Nephron (organoid): ENCODE measurements at regions not wholly inside any gene's neighbourhood (a gene's known extent, or its start where the extent isn't known, plus 50 kb on each side); places are given as distances from the start of the nearest gene placed in this dataset.

ENCODE experiments used
- H3K27ac Mint-ChIP-seq, 3 experiments: 2 replicates each; pipeline ENCODE4 v1.8.0; 2020; ENCODE audit warnings: mixed read lengths in 3 of 3, mild to moderate bottlenecking in 2 of 3, moderate library complexity in 1 of 3
- H3K27me3 Mint-ChIP-seq: 2 replicates; pipeline ENCODE4 v1.8.0; 2021; ENCODE audit warnings: low read depth, mild to moderate bottlenecking, moderate library complexity, mixed read lengths
- H3K36me3 Mint-ChIP-seq: 2 replicates; pipeline ENCODE4 v1.8.0; 2020; ENCODE audit warnings: low read depth, mixed read lengths
- H3K4me1 Mint-ChIP-seq: 2 replicates; pipeline ENCODE4 v1.8.0; 2020; ENCODE audit warnings: mixed read lengths
- H3K4me3 Mint-ChIP-seq, 3 experiments: 2 replicates each; pipeline ENCODE4 v1.8.0; 2020; ENCODE audit warnings: mild to moderate bottlenecking in 3 of 3, mixed read lengths in 3 of 3, moderate library complexity in 2 of 3
- H3K9me3 Mint-ChIP-seq: 2 replicates; pipeline ENCODE4 v1.8.0; 2020; ENCODE audit warnings: mixed read lengths
- CTCF ChIP-seq, 3 experiments: fragments of 200-600 bp; sonication (generic); IDR thresholded peaks; one replicate each; pipeline ENCODE4 v1.5.0; 2021; ENCODE audit warnings: antibody characterized with exemption in 3 of 3; ENCODE audit not compliant: unreplicated experiment in 3 of 3

DNA sequence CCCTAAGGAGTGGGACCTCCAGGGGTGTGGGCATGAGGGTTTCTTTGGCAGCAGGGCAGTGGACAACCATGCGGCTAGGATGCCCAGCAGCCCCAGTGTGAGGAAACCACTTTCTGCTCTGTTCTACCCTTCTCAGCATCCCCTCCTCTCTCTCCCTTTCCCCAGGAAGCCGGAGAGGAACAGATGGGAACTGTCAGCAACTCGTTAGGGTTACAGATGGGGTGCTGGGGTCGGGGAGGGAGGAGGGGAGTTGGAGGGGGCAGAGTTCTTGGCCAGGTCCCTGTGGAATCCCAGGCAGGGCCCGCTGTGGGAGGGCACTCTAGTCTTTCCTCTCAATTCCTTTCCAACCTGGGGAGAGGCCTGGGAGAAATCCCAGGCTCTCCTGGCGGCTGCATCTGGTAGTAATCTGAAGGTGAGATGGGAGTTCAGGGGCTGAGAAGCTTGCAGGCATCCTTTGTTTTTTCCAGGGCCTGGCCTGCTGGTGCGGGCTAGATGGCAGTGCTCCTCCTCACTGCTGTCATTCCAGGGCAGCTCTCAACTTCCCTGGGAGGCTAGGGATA is 93.9 kb upstream of the CSF3R start:
- no peaks in the 10 kb centered on the region for H3K36me3 Mint-ChIP-seq
- no peak for TF ChIP-seq CTCF (IDR thresholded peaks at IDR 0.05; ENCODE audit: unreplicated experiment in 3 of 3)
- no peaks in the 10 kb centered on the region for H3K4me1 Mint-ChIP-seq
- no peak overlapping the region for H3K4me3 Mint-ChIP-seq
- H3K9me3 Mint-ChIP-seq, result no peaks in the 10 kb centered on the region
- peaks cover 60% of the 10 kb centered on the region for H3K27me3 Mint-ChIP-seq
- H3K27ac Mint-ChIP-seq, result no peak overlapping the region

- Mint-ChIP-seq H3K4me1 (no peaks in the 10 kb centered on the region), H3K9me3 (no peaks in the 10 kb centered on the region), H3K27me3 (peaks cover 60% of the 10 kb centered on the region), H3K27ac (no peak overlapping the region), H3K36me3 (no peaks in the 10 kb centered on the region), H3K4me3 (no peak overlapping the region)
- TF ChIP-seq CTCF (IDR thresholded peaks at IDR 0.05; ENCODE audit: unreplicated experiment in 3 of 3), result peak; percentile 76 to 89 (median 85)
These were observed 93.4 kb upstream of the CSF3R start for GRCh38 chr1:36576118-36576517.

GRCh38 chr1:36573445-36573844 is 90.7 kb upstream of the CSF3R start:
- H3K4me3 Mint-ChIP-seq, result no peak overlapping the region
- no peak for TF ChIP-seq CTCF (IDR thresholded peaks at IDR 0.05; ENCODE audit: unreplicated experiment in 3 of 3)
- peaks cover 66% of the 10 kb centered on the region for H3K27me3 Mint-ChIP-seq
- no peak overlapping the region for H3K27ac Mint-ChIP-seq
- H3K36me3 Mint-ChIP-seq, result no peaks in the 10 kb centered on the region
- H3K9me3 Mint-ChIP-seq, result no peaks in the 10 kb centered on the region
- H3K4me1 Mint-ChIP-seq, result no peaks in the 10 kb centered on the region

DNA sequence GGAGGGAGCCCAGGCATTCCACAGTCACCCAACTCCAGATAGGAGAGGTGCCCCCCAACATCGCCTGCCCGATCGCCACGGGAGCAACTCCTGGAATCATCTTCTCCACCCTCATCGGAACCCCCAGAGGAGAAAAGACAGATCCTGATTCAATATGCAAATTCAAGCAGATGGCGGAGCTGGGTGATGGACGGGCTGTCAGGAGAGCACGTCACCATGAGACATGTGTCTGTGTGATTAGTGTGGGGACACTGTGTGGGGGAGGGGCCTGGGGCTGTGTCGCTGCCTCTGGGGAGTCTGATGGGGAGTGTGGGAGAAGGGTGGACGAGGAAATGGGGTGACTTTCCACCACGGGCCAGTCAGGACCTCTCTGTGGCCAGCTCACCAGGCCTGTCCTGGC is 90.2 kb upstream of the CSF3R start:
- Mint-ChIP-seq H3K4me3 (no peak overlapping the region), H3K27me3 (peaks cover 66% of the 10 kb centered on the region), H3K27ac (no peak overlapping the region), H3K9me3 (no peaks in the 10 kb centered on the region), H3K4me1 (no peaks in the 10 kb centered on the region), H3K36me3 (no peaks in the 10 kb centered on the region)
- no peak for TF ChIP-seq CTCF (IDR thresholded peaks at IDR 0.05; ENCODE audit: unreplicated experiment in 3 of 3)

DNA sequence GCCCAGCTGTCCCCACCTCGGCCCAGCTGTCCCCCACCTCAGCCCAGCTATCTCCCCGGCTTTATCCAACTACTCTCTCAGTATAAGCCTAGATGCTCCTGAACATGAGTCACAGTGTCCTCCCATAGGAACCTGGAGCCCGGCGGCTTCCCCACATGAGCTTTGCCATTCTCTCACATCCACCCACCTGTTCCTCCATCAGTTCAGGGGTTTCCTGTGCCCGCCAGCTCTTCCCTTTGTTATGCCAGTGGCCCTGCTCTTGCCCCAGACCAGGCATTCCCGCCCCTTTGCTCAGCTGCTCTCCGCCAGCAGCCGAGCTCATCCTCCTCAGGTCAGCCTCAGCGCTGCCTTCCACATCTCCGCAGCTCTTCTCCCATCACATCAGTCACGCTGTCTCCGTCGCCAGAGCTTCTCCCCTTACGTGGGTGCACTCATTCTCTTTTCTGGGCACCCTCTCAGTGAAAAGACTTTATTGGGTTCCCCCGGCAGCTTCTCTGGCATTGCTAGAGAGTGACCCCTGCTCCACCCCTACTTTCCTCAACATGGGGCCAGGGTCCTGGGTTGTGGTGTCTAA is 89.5 kb upstream of the CSF3R start:
- no peak for TF ChIP-seq CTCF (IDR thresholded peaks at IDR 0.05; ENCODE audit: unreplicated experiment in 3 of 3)
- Mint-ChIP-seq H3K27ac (no peak overlapping the region), H3K27me3 (peaks cover 70% of the 10 kb centered on the region), H3K4me1 (no peaks in the 10 kb centered on the region), H3K4me3 (no peak overlapping the region), H3K36me3 (no peaks in the 10 kb centered on the region), H3K9me3 (no peaks in the 10 kb centered on the region)

- H3K4me1 Mint-ChIP-seq, result no peaks in the 10 kb centered on the region
- no peak overlapping the region for H3K4me3 Mint-ChIP-seq
- no peaks in the 10 kb centered on the region for H3K9me3 Mint-ChIP-seq
These were observed 88.4 kb upstream of the CSF3R start for GRCh38 chr1:36571106-36571505.

More at GRCh38 chr1:36571106-36571505, 88.4 kb upstream of the CSF3R start:
- TF ChIP-seq CTCF (IDR thresholded peaks at IDR 0.05; ENCODE audit: unreplicated experiment in 3 of 3), result no peak
- no peaks in the 10 kb centered on the region for H3K36me3 Mint-ChIP-seq
- peaks cover 66% of the 10 kb centered on the region for H3K27me3 Mint-ChIP-seq
- no peak overlapping the region for H3K27ac Mint-ChIP-seq
